RWPE1 (cell line): ENCODE measurements at regions not wholly inside any gene's neighbourhood (a gene's known extent, or its start where the extent isn't known, plus 50 kb on each side); places are given as distances from the start of the nearest gene placed in this dataset.

Experiments
- CTCF ChIA-PET: fragments of 350-600 bp; sonication (Branson Sonifier 250); formaldehyde crosslinking; extraction: SDS; loops from one replicate; lab custom pipeline; 2021; lab: Yijun Ruan, JAX
- POLR2A ChIA-PET: fragments of 400-600 bp; formaldehyde crosslinking; extraction: SDS; loops from one replicate; lab custom pipeline; 2020; ENCODE audit warnings: antibody characterized with exemption; ENCODE audit not compliant: low non-redundant PET; lab: Yijun Ruan, JAX
- DNase-seq: peaks from one replicate; pipeline ENCODE4 v3.0.0; 2012; ENCODE audit warnings: low spot score
- H3K27ac ChIP-seq: fragments of 450-650 bp; 2 replicates; pipeline ENCODE4 v1.5.1; 2017
- CTCF ChIP-seq: fragments of 450-650 bp; conservative IDR thresholded peaks from 2 replicates; pipeline ENCODE4 v1.5.1; 2017; ENCODE audit warnings: low read depth, mild to moderate bottlenecking

GRCh38 chr14:66421990-66422946 lies 63.9 kb upstream of the CCDC196 start:
- DNase-seq, result no peak
- no peak for TF ChIP-seq CTCF
- CTCF ChIA-PET, result interaction anchor here (0.6 kb wide), 1 partner anchor 711 kb away, joined by 3 read pairs; no protein-coding TSS in a partner anchor
- POLR2A ChIA-PET, result no interaction called here
- H3K27ac ChIP-seq, result no peak overlapping the region

GRCh38 chr14:66425402-66425801 lies 60.8 kb upstream of the CCDC196 start:
- TF ChIP-seq CTCF, result no peak
- DNase-seq, result peak; percentile 3
- POLR2A ChIA-PET, result no interaction called here
- CTCF ChIA-PET, result interaction anchor here (0.6 kb wide), 1 partner anchor 23 kb away, joined by 3 read pairs; no protein-coding TSS in a partner anchor
- no peak overlapping the region for H3K27ac ChIP-seq

- no peak for DNase-seq
- ChIA-PET POLR2A (no interaction called here), CTCF (no interaction called here)
- no peak for TF ChIP-seq CTCF
- no peak overlapping the region for H3K27ac ChIP-seq
These were observed 59.7 kb upstream of the CCDC196 start for GRCh38 chr14:66426451-66426850.

- CTCF ChIA-PET, result interaction anchor here (0.5 to 0.7 kb wide), 2 partner anchors 654 to 903 kb away, joined by 3 to 4 read pairs; no protein-coding TSS in a partner anchor
- H3K27ac ChIP-seq, result no peak overlapping the region
- DNase-seq, result no peak
- POLR2A ChIA-PET, result no interaction called here
- no peak for TF ChIP-seq CTCF
These were observed 53.8 kb upstream of the CCDC196 start for GRCh38 chr14:66432334-66432733.

- no peak overlapping the region for H3K27ac ChIP-seq
- no peak for TF ChIP-seq CTCF
- POLR2A ChIA-PET, result no interaction called here
- CTCF ChIA-PET, result no interaction called here
- no peak for DNase-seq
These were observed 51.7 kb upstream of the CCDC196 start for GRCh38 chr14:66434464-66434863.

- POLR2A ChIA-PET, result no interaction called here
- H3K27ac ChIP-seq, result no peak overlapping the region
- CTCF ChIA-PET, result no interaction called here
- TF ChIP-seq CTCF, result no peak
- DNase-seq, result no peak
These were observed 50.5 kb upstream of the CCDC196 start for GRCh38 chr14:66435683-66436082.
